K562 (cell line): ENCODE measurements at regions not wholly inside any gene's neighbourhood (a gene's known extent, or its start where the extent isn't known, plus 50 kb on each side); places are given as distances from the start of the nearest gene placed in this dataset.

Experiments
- ATAC-seq: fragments of 200-7000 bp; cut with Tn5 transposase; 3 replicates; pipeline ENCODE4 v1.9.1; 2020; ENCODE audit warnings: moderate library complexity
- BruUV-seq: library from RNA; stranded (reverse); fragments of 400-500 nt; replicated peaks from 2 replicates; lab custom pipeline; 2021; lab: Mats Ljungman, UMichigan
- CTCF ChIA-PET: fragments of 300-600 bp; formaldehyde crosslinking; extraction: SDS; loops from one replicate; lab custom pipeline; 2021; ENCODE audit warnings: low intra/inter-chr PET ratio; lab: Yijun Ruan, JAX
- POLR2A ChIA-PET: fragments of 300-600, 350-650 bp; sonication (Branson Sonifier 250); formaldehyde crosslinking; extraction: SDS; loops from one replicate; lab custom pipeline; 2021; ENCODE audit warnings: antibody characterized with exemption, inconsistent platforms; lab: Yijun Ruan, JAX
- DNase-seq, 4 experiments: peaks; one replicate each; pipeline versions ENCODE4 v3.0.0 to v3.0.0-alpha.2; 2011 to 2018; ENCODE audit warnings: low spot score in 3 of 4, mixed read lengths in 3 of 4; ENCODE audit errors: extremely low read depth in 1 of 4
- FAIRE-seq: peaks from 2 replicates; lab custom pipeline; 2011; peaks lifted over from hg19 to GRCh38; lab: Jason Lieb, UNC
- H2AFZ ChIP-seq: 2 replicates; pipeline ENCODE4 v1.6.0; 2011; ENCODE audit warnings: low read depth, low read length, control low read depth, inconsistent platforms
- H3K27ac ChIP-seq: fragments of 200-600 bp; 3 replicates; pipeline ENCODE4 v1.8.0; 2011; ENCODE audit warnings: low read depth, mild to moderate bottlenecking, control low read depth, inconsistent platforms, low read length, moderate library complexity, mixed read lengths; ENCODE audit errors: extremely low read depth
- H3K27me3 ChIP-seq, 2 experiments: fragments of 300-600 bp in 1 of 2; 2 replicates in 1 of 2; 3 replicates in 1 of 2; pipeline versions ENCODE4 v1.6.0 to v1.8.0; 2011; ENCODE audit warnings: inconsistent platforms in 2 of 2, low read length in 2 of 2, mild to moderate bottlenecking in 1 of 2, mixed read lengths in 1 of 2, moderate library complexity in 1 of 2; ENCODE audit not compliant: control insufficient read depth in 2 of 2, insufficient read depth in 2 of 2
- H3K36me3 ChIP-seq: fragments of 300-600 bp; 3 replicates; pipeline ENCODE4 v1.8.0; 2011; ENCODE audit warnings: mild to moderate bottlenecking, low read length, inconsistent platforms; ENCODE audit not compliant: control insufficient read depth, insufficient read depth
- H3K4me1 ChIP-seq, 2 experiments: fragments of 200-600 bp in 1 of 2; replicated peaks in 1 of 2; 2 replicates in 1 of 2; 3 replicates in 1 of 2; pipeline versions ENCODE4 v1.5.1 to v1.8.0; 2011; ENCODE audit warnings: inconsistent platforms in 2 of 2, low read length in 2 of 2, mild to moderate bottlenecking in 1 of 2, mixed read lengths in 1 of 2, moderate library complexity in 1 of 2; ENCODE audit not compliant: control insufficient read depth in 2 of 2, insufficient read depth in 2 of 2
- H3K4me2 ChIP-seq: 2 replicates; pipeline ENCODE4 v1.6.1; 2011; ENCODE audit warnings: low read length, control low read depth, inconsistent platforms, mixed read lengths; ENCODE audit not compliant: insufficient read depth
- H3K4me3 ChIP-seq: fragments of 200-600 bp; sonication (generic), shearing (Covaris generic); 2 replicates; pipeline ENCODE4 v1.5.1; 2016; ENCODE audit warnings: control low read depth, inconsistent platforms
- H3K79me2 ChIP-seq: fragments of 200-600 bp; 3 replicates; pipeline ENCODE4 v1.8.0; 2011; ENCODE audit warnings: low read length, inconsistent platforms; ENCODE audit not compliant: control insufficient read depth, insufficient read depth
- H3K9ac ChIP-seq, 2 experiments: 2 replicates each; pipeline versions ENCODE4 v1.6.0 to v1.6.1; 2011; ENCODE audit warnings: low read depth in 2 of 2, low read length in 2 of 2, control low read depth in 1 of 2, inconsistent platforms in 1 of 2, mild to moderate bottlenecking in 1 of 2, mixed read lengths in 1 of 2; ENCODE audit not compliant: insufficient read depth in 1 of 2
- H3K9me1 ChIP-seq: one replicate; pipeline ENCODE4 v1.6.0; 2011; ENCODE audit warnings: inconsistent platforms, mild to moderate bottlenecking, low read length, moderate library complexity; ENCODE audit not compliant: control insufficient read depth, insufficient read depth
- H3K9me3 ChIP-seq: replicated peaks from 2 replicates; pipeline ENCODE4 v1.5.1; 2011; ENCODE audit warnings: low read depth, low read length, inconsistent platforms; ENCODE audit not compliant: control insufficient read depth, insufficient read depth
- H4K20me1 ChIP-seq: replicated peaks from 2 replicates; pipeline ENCODE4 v1.6.1; 2011; ENCODE audit warnings: low read length, inconsistent platforms, mixed read lengths; ENCODE audit not compliant: control insufficient read depth, insufficient read depth
- ATF7 ChIP-seq: fragments of 450-650 bp; IDR thresholded peaks from 2 replicates; pipeline ENCODE4 v1.7.1; 2014; ENCODE audit warnings: mild to moderate bottlenecking, moderate library complexity
- BCL6 ChIP-seq: fragments of 250-450 bp; sonication (Bioruptor Pico); IDR thresholded peaks from 2 replicates; pipeline ENCODE4 v1.4.0; 2020
- BCOR ChIP-seq: fragments of 450-650 bp; IDR thresholded peaks from 2 replicates; pipeline ENCODE4 v1.6.1; 2016
- BHLHE40 ChIP-seq: IDR thresholded peaks from 2 replicates; pipeline ENCODE4 v1.6.1; 2011; ENCODE audit warnings: low read length, improper control_type of control experiment
- BRD9 ChIP-seq: fragments of 450-650 bp; IDR thresholded peaks from 2 replicates; pipeline ENCODE4 v1.6.1; 2018; ENCODE audit warnings: low read depth; ENCODE audit not compliant: partially characterized antibody
- EP400 ChIP-seq: fragments of 450-650 bp; IDR thresholded peaks from 2 replicates; pipeline ENCODE4 v1.6.1; 2017; ENCODE audit warnings: antibody characterized with exemption, mild to moderate bottlenecking, moderate library complexity
- FOXK2 ChIP-seq, 2 experiments: fragments of 450-650 bp; IDR thresholded peaks in 1 of 2; conservative IDR thresholded peaks in 1 of 2; 2 replicates each; pipeline ENCODE4 v1.6.1; 2016; ENCODE audit warnings: low read depth in 2 of 2, mild to moderate bottlenecking in 1 of 2
- HNRNPH1 ChIP-seq: fragments of 200-400 bp; formaldehyde crosslinking; optimal IDR thresholded peaks from 2 replicates; pipeline ENCODE3; 2017; ENCODE audit warnings: low read depth, mild to moderate bottlenecking, low read length, moderate library complexity
- KDM5B ChIP-seq: fragments of 200-600 bp; sonication (generic); IDR thresholded peaks from 2 replicates; pipeline ENCODE4 v1.6.1; 2012; ENCODE audit warnings: low read depth, mild to moderate bottlenecking, moderate library complexity, low read length, control low read depth, inconsistent platforms; ENCODE audit not compliant: insufficient replicate concordance
- MXI1 ChIP-seq: IDR thresholded peaks from 2 replicates; pipeline ENCODE4 v1.6.1; 2011; ENCODE audit warnings: low read depth, mild to moderate bottlenecking, improper control_type of control experiment, low read length
- SMARCE1 ChIP-seq: fragments of 450-650 bp; IDR thresholded peaks from 2 replicates; pipeline ENCODE4 v1.7.1; 2016; ENCODE audit warnings: mild to moderate bottlenecking
- ZBTB7A ChIP-seq: IDR thresholded peaks from 2 replicates; pipeline ENCODE4 v1.6.1; 2011; ENCODE audit warnings: low read depth, mild to moderate bottlenecking, low read length, moderate library complexity, borderline replicate concordance; ENCODE audit not compliant: control insufficient read depth
- ZNF143 ChIP-seq: sonication (generic); formaldehyde crosslinking; IDR thresholded peaks from 2 replicates; pipeline ENCODE4 v1.9.0; 2022; ENCODE audit warnings: mild to moderate bottlenecking, missing genetic modification reagents
- ZNF41 ChIP-seq: fragments of 250-450 bp; sonication (Bioruptor Pico); conservative IDR thresholded peaks from 2 replicates; pipeline ENCODE4 v1.4.0; 2020; ENCODE audit warnings: mild to moderate bottlenecking
- ZNF583 ChIP-seq: fragments of 250-450 bp; sonication (Bioruptor Pico); IDR thresholded peaks from 2 replicates; pipeline ENCODE4 v1.4.0; 2020
- ZNF586 ChIP-seq: fragments of 450-650 bp; formaldehyde crosslinking; conservative IDR thresholded peaks from 2 replicates; pipeline ENCODE4 v1.4.0; 2020; ENCODE audit warnings: mild to moderate bottlenecking, moderate library complexity
- ZNF77 ChIP-seq: fragments of 250-450 bp; sonication (Bioruptor Pico); IDR thresholded peaks from 2 replicates; pipeline ENCODE4 v1.5.0; 2020
- WGBS: fragments of 100-300 bp; shearing (Covaris generic); methylation state at CpG from one replicate; pipeline ENCODE4 v1.1.6; 2016; ENCODE audit warnings: low coverage, mixed read lengths; ENCODE audit not compliant: insufficient coverage; ENCODE audit errors: missing lambda C conversion rate; 5-methylcytosine and 5-hydroxymethylcytosine counted together
- in situ Hi-C: fragments of 300-500 bp; cut with MboI; formaldehyde crosslinking; loops from 4 replicates; pipeline ENCODE4 v1.15.0; 2018; ENCODE audit warnings: inconsistent platforms, mixed read lengths
- intact Hi-C: fragments of 100-400 bp; cut with micrococcal nuclease; formaldehyde crosslinking; loops from 2 replicates; pipeline ENCODE4 v1.14.2; 2022
- TF ChIP-seq, protein P1 (sequence below): sonication (generic); formaldehyde crosslinking; IDR thresholded peaks from 2 replicates; pipeline ENCODE4 v1.8.0; 2022; ENCODE audit warnings: missing genetic modification reagents, mild to moderate bottlenecking, borderline replicate concordance
- TF ChIP-seq, protein P2 (sequence below), 2 experiments: fragments of 450-650 bp; IDR thresholded peaks; 2 replicates each; pipeline ENCODE4 v1.6.1; 2016
- TF ChIP-seq, protein P3 (sequence below): sonication (generic); formaldehyde crosslinking; IDR thresholded peaks from 2 replicates; pipeline ENCODE4 v1.8.0; 2022; ENCODE audit warnings: mild to moderate bottlenecking, missing genetic modification reagents, borderline replicate concordance

DNA sequence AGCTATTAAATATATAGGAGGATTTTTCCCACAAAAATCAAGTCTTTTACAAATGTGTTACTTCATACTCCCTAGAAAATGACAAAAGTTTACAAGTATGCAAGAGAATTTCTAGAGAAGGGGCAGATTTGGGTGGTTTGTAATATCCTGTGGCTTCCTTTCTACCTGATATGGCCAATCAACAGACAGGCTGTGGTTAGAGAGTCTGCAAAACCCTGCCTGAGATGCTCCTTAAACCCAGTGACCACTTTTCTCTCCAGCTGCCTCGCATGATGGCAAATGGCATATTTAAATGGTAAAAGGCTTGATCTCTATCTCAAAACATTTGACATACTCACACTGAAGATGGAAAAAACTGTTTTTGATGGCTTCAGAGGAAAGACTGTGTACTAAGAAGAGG lies 550.1 kb upstream of the ZNF462 start:
- intact Hi-C loops: no loop called here
- DNase-seq: no peak
- 10% methylated on average over 1 of the region's 1 CpG for WGBS
- Histone ChIP-seq H2AFZ (no peak overlapping the region), H3K4me1 (no peaks in the 10 kb centered on the region), H3K4me2 (no peak overlapping the region), H4K20me1 (no peaks in the 10 kb centered on the region), H3K27ac (no peak overlapping the region)
- no TSS peak for BruUV-seq
- TF ChIP-seq EP400: no peak
- no peak for TF ChIP-seq BHLHE40
- no peak for TF ChIP-seq FOXK2 (conservative IDR thresholded peaks at IDR 0.05 in 1 of 2, IDR thresholded peaks at IDR 0.05 in 1 of 2; ENCODE audit: low read depth in 2 of 2)
- TF ChIP-seq ZBTB7A: no peak
- TF ChIP-seq ZNF143 (CRISPR knock-in tag): no peak
- no peak for TF ChIP-seq ZNF77 (CRISPR knock-in tag)
- no peak for TF ChIP-seq ATF7
- TF ChIP-seq, protein P1, sequence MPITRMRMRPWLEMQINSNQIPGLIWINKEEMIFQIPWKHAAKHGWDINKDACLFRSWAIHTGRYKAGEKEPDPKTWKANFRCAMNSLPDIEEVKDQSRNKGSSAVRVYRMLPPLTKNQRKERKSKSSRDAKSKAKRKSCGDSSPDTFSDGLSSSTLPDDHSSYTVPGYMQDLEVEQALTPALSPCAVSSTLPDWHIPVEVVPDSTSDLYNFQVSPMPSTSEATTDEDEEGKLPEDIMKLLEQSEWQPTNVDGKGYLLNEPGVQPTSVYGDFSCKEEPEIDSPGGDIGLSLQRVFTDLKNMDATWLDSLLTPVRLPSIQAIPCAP (CRISPR knock-in tag): no peak
- no peak for TF ChIP-seq BCL6 (CRISPR knock-in tag)
- TF ChIP-seq BRD9: no peak
- TF ChIP-seq KDM5B: no peak
- no peak for TF ChIP-seq MXI1
- TF ChIP-seq, protein P2, sequence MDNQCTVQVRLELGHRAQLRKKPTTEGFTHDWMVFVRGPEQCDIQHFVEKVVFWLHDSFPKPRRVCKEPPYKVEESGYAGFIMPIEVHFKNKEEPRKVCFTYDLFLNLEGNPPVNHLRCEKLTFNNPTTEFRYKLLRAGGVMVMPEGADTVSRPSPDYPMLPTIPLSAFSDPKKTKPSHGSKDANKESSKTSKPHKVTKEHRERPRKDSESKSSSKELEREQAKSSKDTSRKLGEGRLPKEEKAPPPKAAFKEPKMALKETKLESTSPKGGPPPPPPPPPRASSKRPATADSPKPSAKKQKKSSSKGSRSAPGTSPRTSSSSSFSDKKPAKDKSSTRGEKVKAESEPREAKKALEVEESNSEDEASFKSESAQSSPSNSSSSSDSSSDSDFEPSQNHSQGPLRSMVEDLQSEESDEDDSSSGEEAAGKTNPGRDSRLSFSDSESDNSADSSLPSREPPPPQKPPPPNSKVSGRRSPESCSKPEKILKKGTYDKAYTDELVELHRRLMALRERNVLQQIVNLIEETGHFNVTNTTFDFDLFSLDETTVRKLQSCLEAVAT (IDR thresholded peaks at IDR 0.05): no peak
- TF ChIP-seq, protein P3, sequence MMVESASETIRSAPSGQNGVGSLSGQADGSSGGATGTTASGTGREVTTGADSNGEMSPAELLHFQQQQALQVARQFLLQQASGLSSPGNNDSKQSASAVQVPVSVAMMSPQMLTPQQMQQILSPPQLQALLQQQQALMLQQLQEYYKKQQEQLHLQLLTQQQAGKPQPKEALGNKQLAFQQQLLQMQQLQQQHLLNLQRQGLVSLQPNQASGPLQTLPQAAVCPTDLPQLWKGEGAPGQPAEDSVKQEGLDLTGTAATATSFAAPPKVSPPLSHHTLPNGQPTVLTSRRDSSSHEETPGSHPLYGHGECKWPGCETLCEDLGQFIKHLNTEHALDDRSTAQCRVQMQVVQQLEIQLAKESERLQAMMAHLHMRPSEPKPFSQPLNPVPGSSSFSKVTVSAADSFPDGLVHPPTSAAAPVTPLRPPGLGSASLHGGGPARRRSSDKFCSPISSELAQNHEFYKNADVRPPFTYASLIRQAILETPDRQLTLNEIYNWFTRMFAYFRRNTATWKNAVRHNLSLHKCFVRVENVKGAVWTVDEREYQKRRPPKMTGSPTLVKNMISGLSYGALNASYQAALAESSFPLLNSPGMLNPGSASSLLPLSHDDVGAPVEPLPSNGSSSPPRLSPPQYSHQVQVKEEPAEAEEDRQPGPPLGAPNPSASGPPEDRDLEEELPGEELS: no peak
- no peak for TF ChIP-seq ZNF583 (CRISPR knock-in tag)
- TF ChIP-seq SMARCE1: no peak
- no peak for TF ChIP-seq HNRNPH1
- no peak for TF ChIP-seq BCOR
- TF ChIP-seq ZNF586: no peak
- TF ChIP-seq ZNF41: no peak
- TF ChIP-seq, all 486 proteins: peak for 0
- Histone ChIP-seq H3K4me3 (no peak overlapping the region), H3K9ac (no peak overlapping the region), H3K36me3 (no peaks in the 10 kb centered on the region), H3K27me3 (no peaks in the 10 kb centered on the region), H3K9me1 (no peaks in the 10 kb centered on the region), H3K79me2 (no peaks in the 10 kb centered on the region), H3K9me3 (no peaks in the 10 kb centered on the region)
- in situ Hi-C loops: no loop called here
- POLR2A ChIA-PET: no interaction called here
- FAIRE-seq (no peak), ATAC-seq (no peak)
- CTCF ChIA-PET: no interaction called here
